Gastrocnemius medialis (tissue), 4 donors: ENCODE measurements at regions not wholly inside any gene's neighbourhood (a gene's known extent, or its start where the extent isn't known, plus 50 kb on each side); places are given as distances from the start of the nearest gene placed in this dataset.

Experiments
- ATAC-seq, 2 donors: fragments of 150-250 bp; one replicate each; pipeline ENCODE4 v1.9.1; 2016
- DNase-seq, 2 donors: peaks; one replicate each; pipeline ENCODE4 v3.0.0-alpha.2; 2019
- H3K27ac ChIP-seq, 4 donors: fragments of 200-600 bp; sonication (generic); 1 replicate in 1 of 4; 2 replicates in 3 of 4; pipeline ENCODE4 v1.5.1; 2016 to 2018; ENCODE audit warnings: mild to moderate bottlenecking in 2 of 4, moderate library complexity in 1 of 4
- H3K27me3 ChIP-seq, 3 donors: fragments of 200-600 bp; sonication (generic) in 2 of 3; 1 replicate in 1 of 3; 2 replicates in 2 of 3; pipeline versions ENCODE4 v1.5.1 to v1.6.0; 2016 to 2019; ENCODE audit warnings: mild to moderate bottlenecking in 1 of 3, moderate library complexity in 1 of 3
- H3K36me3 ChIP-seq, 2 donors: fragments of 200-600 bp; sonication (generic) in 1 of 2; one replicate each; pipeline ENCODE4 v1.5.1; 2017 to 2018
- H3K4me1 ChIP-seq, 2 donors: fragments of 200-600 bp; sonication (generic) in 1 of 2; one replicate each; pipeline ENCODE4 v1.5.1; 2016 to 2017; ENCODE audit warnings: mild to moderate bottlenecking in 2 of 2
- H3K4me3 ChIP-seq, 4 donors: fragments of 200-600 bp; sonication (generic) in 3 of 4; 1 replicate in 1 of 4; 2 replicates in 3 of 4; pipeline ENCODE4 v1.5.1; 2016 to 2019; ENCODE audit warnings: mild to moderate bottlenecking in 2 of 4
- H3K9me3 ChIP-seq, 3 donors: fragments of 200-600 bp; sonication (generic) in 2 of 3; 1 replicate in 1 of 3; 2 replicates in 2 of 3; pipeline ENCODE4 v1.5.1; 2016 to 2019
- CTCF ChIP-seq, 5 experiments: fragments of 450-650 bp in 3 of 5; fragments of 200-600 bp in 2 of 5; sonication (generic) in 2 of 5; IDR thresholded peaks in 4 of 5; conservative IDR thresholded peaks in 1 of 5; 1 replicate in 4 of 5; 2 replicates in 1 of 5; pipeline ENCODE4 v1.5.1; 2016 to 2019; ENCODE audit warnings: antibody characterized with exemption in 5 of 5, mild to moderate bottlenecking in 3 of 5, moderate library complexity in 3 of 5
- POLR2A ChIP-seq, 2 donors: fragments of 450-650 bp; IDR thresholded peaks; one replicate each; pipeline ENCODE4 v1.6.1; 2017; ENCODE audit warnings: antibody characterized with exemption in 2 of 2, mild to moderate bottlenecking in 2 of 2, moderate library complexity in 2 of 2
- in situ Hi-C, 4 donors: fragments of 200-750 bp; cut with MboI; loops; one replicate each; pipeline versions ENCODE4 v1.15.0 to v1.8.0; 2017; ENCODE audit warnings: low sequenced_read_pairs in 4 of 4
- intact Hi-C: fragments of 100-400 bp; cut with DNase I; formaldehyde crosslinking; loops from one replicate; pipeline ENCODE4 v1.15.1; 2023; ENCODE audit warnings: low total_unique reads

- in situ Hi-C loops (no loop called here), intact Hi-C loops (no loop called here)
- no peak for DNase-seq
- no peaks in the 10 kb centered on the region for H3K27me3 ChIP-seq
- no peak for ATAC-seq
- H3K27ac ChIP-seq = peak overlapping the region in 1 of 4 donors; percentile 5
- TF ChIP-seq POLR2A (IDR thresholded peaks at IDR 0.05) = no peak
- TF ChIP-seq CTCF (IDR thresholded peaks at IDR 0.05 in 4 of 5, conservative IDR thresholded peaks at IDR 0.05 in 1 of 5) = no peak
- H3K36me3 ChIP-seq = no peaks in the 10 kb centered on the region
- H3K4me1 ChIP-seq = peaks cover 0 to 8% of the 10 kb centered on the region in 2 donors
- H3K4me3 ChIP-seq = peak overlapping the region in 1 of 4 donors; percentile 2
- H3K9me3 ChIP-seq = no peaks in the 10 kb centered on the region
Measured at GRCh38 chr13:80562433-80563156, 221.7 kb upstream of the SPRY2 start.

- DNase-seq (no peak), ATAC-seq (no peak)
- Histone ChIP-seq H3K27ac (no peak overlapping the region), H3K4me3 (no peak overlapping the region), H3K27me3 (no peaks in the 10 kb centered on the region), H3K36me3 (no peaks in the 10 kb centered on the region), H3K9me3 (no peaks in the 10 kb centered on the region), H3K4me1 (peaks cover 0 to 8% of the 10 kb centered on the region in 2 donors)
- TF ChIP-seq POLR2A (IDR thresholded peaks at IDR 0.05) (no peak), CTCF (IDR thresholded peaks at IDR 0.05 in 4 of 5, conservative IDR thresholded peaks at IDR 0.05 in 1 of 5) (no peak)
- intact Hi-C loops (no loop called here), in situ Hi-C loops (no loop called here)
Measured at GRCh38 chr13:80560609-80561008, 219.7 kb upstream of the SPRY2 start.

- in situ Hi-C loops (no loop called here), intact Hi-C loops (loop anchor here (5.0 kb wide), 1 partner anchor 108 kb away; no protein-coding TSS in a partner anchor)
- Histone ChIP-seq H3K36me3 (no peaks in the 10 kb centered on the region), H3K27ac (no peak overlapping the region), H3K4me3 (no peak overlapping the region), H3K4me1 (peaks cover 0 to 8% of the 10 kb centered on the region in 2 donors), H3K27me3 (no peaks in the 10 kb centered on the region), H3K9me3 (no peaks in the 10 kb centered on the region)
- DNase-seq (no peak), ATAC-seq (no peak)
- TF ChIP-seq POLR2A (IDR thresholded peaks at IDR 0.05) (no peak), CTCF (IDR thresholded peaks at IDR 0.05 in 4 of 5, conservative IDR thresholded peaks at IDR 0.05 in 1 of 5) (no peak)
Measured at GRCh38 chr13:80559944-80560343, 219.0 kb upstream of the SPRY2 start.

- no peak for TF ChIP-seq POLR2A (IDR thresholded peaks at IDR 0.05)
- no peak for TF ChIP-seq CTCF (IDR thresholded peaks at IDR 0.05 in 4 of 5, conservative IDR thresholded peaks at IDR 0.05 in 1 of 5)
- no peak for ATAC-seq
- Histone ChIP-seq H3K36me3 (no peaks in the 10 kb centered on the region), H3K4me1 (peaks cover 0 to 8% of the 10 kb centered on the region in 2 donors), H3K9me3 (no peaks in the 10 kb centered on the region), H3K27ac (peak overlapping the region in 1 of 4 donors; percentile 16), H3K4me3 (no peak overlapping the region), H3K27me3 (no peaks in the 10 kb centered on the region)
- intact Hi-C loops = loop anchor here (5.0 kb wide), 1 partner anchor 106 kb away; no protein-coding TSS in a partner anchor
- DNase-seq = no peak
- in situ Hi-C loops = no loop called here
Measured at GRCh38 chr13:80558074-80558473, 217.1 kb upstream of the SPRY2 start.
